ENCODE measurements at regions not wholly inside any gene's neighbourhood (a gene's known extent, or its start where the extent isn't known, plus 50 kb on each side); places are given as distances from the start of the nearest gene placed in this dataset.
A peak's percentile ranks its signal among the peaks of the same experiment; 100 is the strongest.

DNA sequence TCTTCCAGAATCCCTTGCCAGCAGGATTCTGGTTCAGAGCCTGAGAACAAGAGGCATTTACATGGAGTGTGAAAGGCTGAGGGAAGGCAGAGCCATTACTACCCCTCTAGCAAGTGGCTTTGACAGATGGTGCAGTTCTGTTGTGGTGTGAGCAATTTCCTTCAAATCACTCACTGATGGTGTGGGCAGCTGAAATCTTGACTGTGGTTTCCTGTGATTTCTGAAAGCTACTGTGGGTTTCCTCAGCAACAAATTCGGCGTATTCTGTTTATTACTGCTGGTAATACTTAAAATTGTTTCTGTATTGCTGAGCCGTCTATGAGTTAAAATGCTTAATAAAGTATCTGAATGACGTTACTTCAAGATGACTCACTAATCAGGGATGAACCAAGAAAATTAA lies 181.5 kb upstream of the TCF21 start:
- FAIRE-seq = no peak
- no peak for DNase-seq (ENCODE audit: low read depth in 1 of 2, low spot score in 2 of 2)
- no peak overlapping the region for H3K4me2 ChIP-seq (ENCODE audit: insufficient read depth in 1 of 2, low read depth in 2 of 2, low read length in 2 of 2)

More for the DNA sequence above, 181.5 kb upstream of the TCF21 start:
- no peak overlapping the region for H3K23ac ChIP-seq (ENCODE audit: insufficient read length)
- no peaks in the 10 kb centered on the region for H3K4me1 ChIP-seq (replicated peaks in 1 of 4; ENCODE audit: control insufficient read depth in 3 of 4, insufficient read depth in 4 of 4, low read length in 3 of 4)
- peak overlapping the region; percentile 56; the same call in 1 of the 2 replicates for H2AFZ ChIP-seq (ENCODE audit: low read length)
- H2BK20ac ChIP-seq (ENCODE audit: low read length) = no peak overlapping the region
- no peaks in the 10 kb centered on the region; the same call in 1 of the 2 replicates for H3K23me2 ChIP-seq (ENCODE audit: low read depth, low read length)
- 86% methylated on average over 4 of the region's 4 CpGs; no CpG with 5 or more reads in 1 of the 2 experiments for whole genome bisulfite sequencing, 2 experiments (ENCODE audit: extremely low coverage in 1 of 2, insufficient coverage in 1 of 2, insufficient read length in 1 of 2, insufficient replicate concordance in 2 of 2, low coverage in 1 of 2, low lambda C conversion rate in 2 of 2, missing lambda C conversion rate in 1 of 2)
- no peaks in the 10 kb centered on the region for H3K79me2 ChIP-seq (ENCODE audit: control insufficient read depth in 1 of 2, insufficient read depth in 2 of 2, low read length in 2 of 2)
- H3K9me3 ChIP-seq (ENCODE audit: insufficient read depth in 2 of 2, low read depth in 1 of 2, low read length in 1 of 2) = no peaks in the 10 kb centered on the region
- H2BK5ac ChIP-seq (ENCODE audit: low read depth, low read length) = no peak overlapping the region
- H3K79me1 ChIP-seq (ENCODE audit: low read depth, low read length) = no peaks in the 10 kb centered on the region
- no peak overlapping the region for H3K4me3 ChIP-seq (ENCODE audit: extremely low read depth in 1 of 4, insufficient read depth in 2 of 4, low read depth in 3 of 4, low read length in 4 of 4)
- no peak overlapping the region for H4K5ac ChIP-seq (ENCODE audit: insufficient read length, low read depth, low read length)
- H3K14ac ChIP-seq (ENCODE audit: insufficient read length) = no peak overlapping the region
- ChIA-PET POLR2A (ENCODE audit: partially characterized antibody) (interaction anchor here (1.0 kb wide), 1 partner anchor 9 kb away, joined by 3 read pairs; no protein-coding TSS in a partner anchor), CTCF (ENCODE audit: partially characterized antibody) (interaction anchor here (1.0 kb wide), 1 partner anchor 13 kb away, joined by 3 read pairs; no protein-coding TSS in a partner anchor)
- H4K91ac ChIP-seq (replicated peaks; ENCODE audit: insufficient read length, low read length) = no peak overlapping the region
- H3K27me3 ChIP-seq (replicated peaks in 1 of 4; ENCODE audit: control insufficient read depth in 3 of 4, extremely low read depth in 1 of 4, insufficient read depth in 3 of 4, low read length in 3 of 4) = no peaks in the 10 kb centered on the region
- H3K18ac ChIP-seq (ENCODE audit: extremely low read depth, low read length) = no peak overlapping the region
- H2AK5ac ChIP-seq (ENCODE audit: low read depth, low read length) = no peak overlapping the region
- H3K9ac ChIP-seq (replicated peaks in 1 of 4; ENCODE audit: extremely low read depth in 1 of 4, low read depth in 3 of 4, low read length in 3 of 4) = no peak overlapping the region
- no peak overlapping the region for H2BK120ac ChIP-seq (replicated peaks; ENCODE audit: low read depth, low read length)
- H2BK15ac ChIP-seq (ENCODE audit: low read length) = no peak overlapping the region
- no peak overlapping the region for H2BK12ac ChIP-seq (ENCODE audit: low read depth, low read length)
- no peak overlapping the region for H3K4ac ChIP-seq (replicated peaks; ENCODE audit: insufficient read length, low read depth, low read length)
- TF ChIP-seq SRF (IDR thresholded peaks at IDR 0.05; ENCODE audit: low read depth, low read length) (no peak), YY1 (IDR thresholded peaks at IDR 0.05; ENCODE audit: low read depth, low read length) (no peak), POLR2AphosphoS5 (IDR thresholded peaks at IDR 0.05; ENCODE audit: low read depth, low read length) (no peak), JUND (IDR thresholded peaks at IDR 0.05; ENCODE audit: low read length) (no peak)
- H3K27ac ChIP-seq (ENCODE audit: low read depth, low read length) = no peak overlapping the region
- no peak overlapping the region for H3K56ac ChIP-seq (replicated peaks; ENCODE audit: insufficient read length, low read depth, low read length)
- H4K8ac ChIP-seq (ENCODE audit: extremely low read depth, insufficient read depth, low read length) = no peak overlapping the region; the same call in 1 of the 2 replicates
- no peaks in the 10 kb centered on the region for H4K20me1 ChIP-seq (replicated peaks in 1 of 2; ENCODE audit: control insufficient read depth in 1 of 2, insufficient read depth in 2 of 2, low read length in 2 of 2)
- H3K36me3 ChIP-seq (ENCODE audit: control insufficient read depth in 2 of 4, insufficient read depth in 4 of 4, low read length in 3 of 4) = no peaks in the 10 kb centered on the region

Data from H1 (cell line).